Ascending aorta (tissue), 2 donors: ENCODE measurements at regions not wholly inside any gene's neighbourhood (a gene's known extent, or its start where the extent isn't known, plus 50 kb on each side); places are given as distances from the start of the nearest gene placed in this dataset.

Experiments used
- DNase-seq, 2 donors: peaks; one replicate each; pipeline ENCODE4 v3.0.0-alpha.2; 2019; ENCODE audit warnings: low spot score in 2 of 2
- H3K27ac ChIP-seq, 2 donors: fragments of 200-600 bp; sonication (generic); one replicate each; pipeline ENCODE4 v1.5.1; 2016 to 2017; ENCODE audit warnings: mild to moderate bottlenecking in 1 of 2
- H3K27me3 ChIP-seq: fragments of 200-600 bp; sonication (generic); one replicate; pipeline ENCODE4 v1.5.1; 2017
- H3K36me3 ChIP-seq, 2 donors: fragments of 200-600 bp; sonication (generic); one replicate each; pipeline ENCODE4 v1.5.1; 2016
- H3K4me1 ChIP-seq, 2 donors: fragments of 200-600 bp; sonication (generic); one replicate each; pipeline ENCODE4 v1.5.1; 2016 to 2017; ENCODE audit warnings: mild to moderate bottlenecking in 1 of 2
- H3K4me3 ChIP-seq, 2 donors: fragments of 200-600 bp; sonication (generic); one replicate each; pipeline ENCODE4 v1.5.1; 2016 to 2017; ENCODE audit warnings: mild to moderate bottlenecking in 1 of 2
- H3K9me3 ChIP-seq, 2 donors: fragments of 200-600 bp; sonication (generic); one replicate each; pipeline ENCODE4 v1.5.1; 2016
- intact Hi-C: fragments of 100-400 bp; cut with DNase I; formaldehyde crosslinking; loops from one replicate; pipeline ENCODE4 v1.15.1; 2023
- TF ChIP-seq, protein P1 (sequence below), 3 experiments: fragments of 200-600 bp in 2 of 3; fragments of 450-650 bp in 1 of 3; sonication (generic) in 2 of 3; IDR thresholded peaks; one replicate each; pipeline ENCODE4 v1.5.1; 2016 to 2019; ENCODE audit warnings: antibody characterized with exemption in 3 of 3, mild to moderate bottlenecking in 1 of 3, moderate library complexity in 1 of 3

DNA sequence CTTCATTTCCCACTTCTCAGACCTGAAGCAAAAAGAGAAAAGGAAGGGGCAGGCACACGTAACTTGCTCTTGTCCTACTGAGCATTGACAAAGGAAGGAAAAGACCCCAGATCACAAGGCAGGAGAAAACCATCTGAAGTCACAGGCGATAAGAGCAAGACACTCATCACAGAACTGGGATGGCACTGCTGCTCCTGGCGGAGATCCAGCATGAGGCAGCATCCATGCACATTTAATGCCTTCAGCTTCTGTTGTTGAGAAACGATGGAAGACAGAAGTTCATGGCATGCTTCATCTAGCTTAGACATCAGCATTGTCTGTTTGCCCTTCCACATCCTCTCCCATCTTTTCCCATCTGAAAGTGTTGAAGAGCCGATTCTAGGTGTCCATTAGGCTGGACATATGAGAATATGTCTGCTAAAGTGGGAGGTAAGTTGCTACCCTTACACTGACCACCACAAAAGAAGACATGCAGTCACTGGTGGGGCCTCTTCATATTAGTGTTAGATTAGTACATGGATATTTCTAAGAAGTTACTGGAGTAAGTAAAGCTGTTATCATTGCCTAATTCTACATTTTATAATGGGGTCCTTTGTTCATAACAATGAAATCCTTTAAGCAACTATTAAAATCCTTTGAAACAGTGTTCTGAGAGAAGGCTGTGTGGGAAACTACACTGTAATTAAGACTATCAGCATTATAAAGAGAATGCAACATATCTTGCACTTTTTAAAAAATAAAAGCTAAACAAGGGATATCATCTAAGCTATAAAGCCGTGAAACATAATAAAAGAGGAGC, 618.5 kb downstream of the C6orf118 start:
- intact Hi-C loops: no loop called here
- H3K27ac ChIP-seq: no peak overlapping the region

DNA sequence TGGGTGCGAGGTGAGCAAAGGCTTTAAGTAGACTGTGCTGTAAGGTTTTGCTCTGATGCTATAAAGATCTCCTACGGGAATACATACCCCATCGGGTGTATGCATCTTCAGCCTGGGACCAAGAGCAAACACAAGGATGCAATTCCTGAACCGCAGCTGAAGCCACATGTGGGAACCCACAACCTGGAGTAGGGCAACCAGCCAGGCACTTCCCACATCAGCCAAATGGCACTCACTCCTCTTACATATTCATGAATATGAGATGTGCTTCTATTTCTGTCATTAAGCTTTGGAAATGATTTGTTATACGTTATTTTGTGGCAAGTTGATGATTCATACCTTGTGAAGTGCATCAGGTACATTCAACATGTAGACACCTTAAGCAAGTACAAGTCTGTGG, 619.2 kb downstream of the C6orf118 start:
- H3K27ac ChIP-seq: no peak overlapping the region
- TF ChIP-seq, protein P1, sequence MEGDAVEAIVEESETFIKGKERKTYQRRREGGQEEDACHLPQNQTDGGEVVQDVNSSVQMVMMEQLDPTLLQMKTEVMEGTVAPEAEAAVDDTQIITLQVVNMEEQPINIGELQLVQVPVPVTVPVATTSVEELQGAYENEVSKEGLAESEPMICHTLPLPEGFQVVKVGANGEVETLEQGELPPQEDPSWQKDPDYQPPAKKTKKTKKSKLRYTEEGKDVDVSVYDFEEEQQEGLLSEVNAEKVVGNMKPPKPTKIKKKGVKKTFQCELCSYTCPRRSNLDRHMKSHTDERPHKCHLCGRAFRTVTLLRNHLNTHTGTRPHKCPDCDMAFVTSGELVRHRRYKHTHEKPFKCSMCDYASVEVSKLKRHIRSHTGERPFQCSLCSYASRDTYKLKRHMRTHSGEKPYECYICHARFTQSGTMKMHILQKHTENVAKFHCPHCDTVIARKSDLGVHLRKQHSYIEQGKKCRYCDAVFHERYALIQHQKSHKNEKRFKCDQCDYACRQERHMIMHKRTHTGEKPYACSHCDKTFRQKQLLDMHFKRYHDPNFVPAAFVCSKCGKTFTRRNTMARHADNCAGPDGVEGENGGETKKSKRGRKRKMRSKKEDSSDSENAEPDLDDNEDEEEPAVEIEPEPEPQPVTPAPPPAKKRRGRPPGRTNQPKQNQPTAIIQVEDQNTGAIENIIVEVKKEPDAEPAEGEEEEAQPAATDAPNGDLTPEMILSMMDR (IDR thresholded peaks at IDR 0.05): no peak
- H3K4me3 ChIP-seq: no peak overlapping the region
- no peaks in the 10 kb centered on the region for H3K36me3 ChIP-seq
- DNase-seq: no peak
- intact Hi-C loops: no loop called here
- H3K9me3 ChIP-seq: no peaks in the 10 kb centered on the region
- H3K4me1 ChIP-seq: no peaks in the 10 kb centered on the region
- no peaks in the 10 kb centered on the region for H3K27me3 ChIP-seq

More for the DNA sequence above, 618.5 kb downstream of the C6orf118 start:
- no peak overlapping the region for H3K4me3 ChIP-seq
- H3K27me3 ChIP-seq: no peaks in the 10 kb centered on the region
- no peaks in the 10 kb centered on the region for H3K4me1 ChIP-seq
- no peaks in the 10 kb centered on the region for H3K9me3 ChIP-seq
- TF ChIP-seq, protein P1 (IDR thresholded peaks at IDR 0.05): no peak
- no peaks in the 10 kb centered on the region for H3K36me3 ChIP-seq
- DNase-seq: no peak

DNA sequence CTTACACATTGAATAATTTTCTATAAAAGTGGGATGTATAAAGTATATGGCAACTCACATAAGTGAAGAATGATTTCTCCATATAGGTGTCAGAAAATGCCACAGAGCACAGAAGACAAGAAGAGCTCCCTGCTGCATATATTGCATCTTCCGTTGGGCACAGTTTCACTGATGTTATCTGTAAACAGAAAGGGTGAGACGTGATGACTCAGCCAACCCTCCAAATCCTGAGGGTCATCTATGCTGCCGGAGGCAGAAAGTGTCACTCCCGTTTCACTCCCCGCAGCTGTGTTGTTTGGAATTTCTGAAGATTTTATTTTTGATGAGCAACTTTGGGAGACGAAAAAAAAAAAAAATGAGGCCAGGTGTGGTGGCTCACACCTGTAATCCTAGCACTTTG, 644.1 kb downstream of the C6orf118 start:
- no peak overlapping the region for H3K27ac ChIP-seq
- DNase-seq: no peak
- H3K36me3 ChIP-seq: no peaks in the 10 kb centered on the region
- no peaks in the 10 kb centered on the region for H3K4me1 ChIP-seq
- intact Hi-C loops: no loop called here
- no peak overlapping the region for H3K4me3 ChIP-seq
- no peaks in the 10 kb centered on the region for H3K27me3 ChIP-seq
- TF ChIP-seq, protein P1 (IDR thresholded peaks at IDR 0.05): no peak
- no peaks in the 10 kb centered on the region for H3K9me3 ChIP-seq

DNA sequence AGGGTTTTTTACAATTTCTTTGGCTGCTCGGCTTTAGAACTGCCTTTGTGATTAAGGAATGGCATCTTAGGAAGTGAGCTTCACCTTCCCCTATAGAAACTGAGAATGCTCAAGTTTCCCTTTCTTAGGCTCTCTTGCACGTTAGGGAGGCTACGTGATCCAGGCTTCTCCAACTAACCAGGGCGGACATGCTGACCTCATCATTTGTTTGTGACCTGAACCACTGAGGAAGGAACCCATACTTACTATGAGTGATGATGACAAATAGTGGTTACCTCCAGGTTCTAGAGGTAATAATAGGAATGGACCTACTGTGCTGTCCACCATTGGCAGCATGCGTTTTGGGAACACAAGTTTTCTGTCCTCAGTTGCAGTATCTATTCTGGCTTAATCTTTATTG, 645.8 kb downstream of the C6orf118 start:
- Histone ChIP-seq H3K27me3 (no peaks in the 10 kb centered on the region), H3K9me3 (no peaks in the 10 kb centered on the region), H3K36me3 (no peaks in the 10 kb centered on the region), H3K4me3 (no peak overlapping the region), H3K27ac (no peak overlapping the region), H3K4me1 (no peaks in the 10 kb centered on the region)
- DNase-seq: no peak
- intact Hi-C loops: no loop called here
- TF ChIP-seq, protein P1 (IDR thresholded peaks at IDR 0.05): no peak

DNA sequence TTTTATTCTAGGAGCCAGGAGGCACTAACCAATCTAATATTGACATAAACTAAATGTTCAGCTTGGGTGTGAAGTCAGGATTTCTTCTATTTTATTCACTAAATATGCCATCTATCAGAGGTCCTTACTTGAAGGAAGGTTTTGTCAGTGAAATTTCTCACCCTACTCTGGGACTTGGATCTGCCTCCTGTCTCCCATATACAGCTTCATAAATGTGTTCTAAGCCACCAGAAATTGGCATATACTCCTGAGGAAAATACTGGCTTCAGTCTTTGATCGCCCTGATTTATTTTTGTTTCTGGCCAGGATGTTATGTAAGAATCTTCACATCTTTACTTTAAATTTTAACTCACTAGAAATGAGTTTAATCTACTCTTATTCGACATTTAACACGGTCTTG, 647.7 kb downstream of the C6orf118 start:
- H3K27me3 ChIP-seq: no peaks in the 10 kb centered on the region
- no peak overlapping the region for H3K27ac ChIP-seq
- intact Hi-C loops: no loop called here
- no peaks in the 10 kb centered on the region for H3K36me3 ChIP-seq
- TF ChIP-seq, protein P1 (IDR thresholded peaks at IDR 0.05): no peak
- H3K4me3 ChIP-seq: no peak overlapping the region
- no peaks in the 10 kb centered on the region for H3K9me3 ChIP-seq
- DNase-seq: no peak
- no peaks in the 10 kb centered on the region for H3K4me1 ChIP-seq
